NOMO-1 treated with DMSO at 0.1 percent for 48 hours (cell line): ENCODE measurements at regions not wholly inside any gene's neighbourhood (a gene's known extent, or its start where the extent isn't known, plus 50 kb on each side); places are given as distances from the start of the nearest gene placed in this dataset.

Experiments
- DNase-seq: peaks from one replicate; lab custom pipeline; 2025; ENCODE audit not compliant: unreplicated experiment; lab: John Stamatoyannopoulos, UW

- peak; percentile 98 for DNase-seq
Observed at GRCh38 chr2:145258903-145259579, 739.1 kb upstream of the ZEB2 start.

GRCh38 chr2:145257931-145258330, 738.0 kb upstream of the ZEB2 start:
- DNase-seq = no peak

GRCh38 chr2:145256551-145256950, 736.6 kb upstream of the ZEB2 start:
- no peak for DNase-seq

GRCh38 chr2:145254291-145254690, 734.4 kb upstream of the ZEB2 start:
- no peak for DNase-seq

GRCh38 chr2:145253492-145253891, 733.6 kb upstream of the ZEB2 start:
- DNase-seq = no peak

- no peak for DNase-seq
Observed at GRCh38 chr2:145245268-145245870, 725.5 kb upstream of the ZEB2 start.

GRCh38 chr2:145235312-145235711, 715.4 kb upstream of the ZEB2 start:
- peak; percentile 34 for DNase-seq

- DNase-seq = no peak
Observed at GRCh38 chr2:145230546-145230945, 710.6 kb upstream of the ZEB2 start.

- no peak for DNase-seq
Observed at GRCh38 chr2:145228506-145228905, 708.6 kb upstream of the ZEB2 start.

- no peak for DNase-seq
Observed at GRCh38 chr2:145226901-145227300, 707.0 kb upstream of the ZEB2 start.

- DNase-seq = no peak
Observed at GRCh38 chr2:145221516-145221915, 701.6 kb upstream of the ZEB2 start.

GRCh38 chr2:145221032-145221431, 701.1 kb upstream of the ZEB2 start:
- no peak for DNase-seq

GRCh38 chr2:145220496-145220895, 700.6 kb upstream of the ZEB2 start:
- DNase-seq = no peak

GRCh38 chr2:145207884-145208283, 688.0 kb upstream of the ZEB2 start:
- DNase-seq = no peak

GRCh38 chr2:145206496-145207281, 686.8 kb upstream of the ZEB2 start:
- no peak for DNase-seq

- DNase-seq = no peak
Observed at GRCh38 chr2:145203891-145204290, 684.0 kb upstream of the ZEB2 start.

GRCh38 chr2:145199827-145200706, 680.1 kb upstream of the ZEB2 start:
- DNase-seq = no peak

- DNase-seq = no peak
Observed at GRCh38 chr2:145199042-145199441, 679.1 kb upstream of the ZEB2 start.

GRCh38 chr2:145198555-145198954, 678.6 kb upstream of the ZEB2 start:
- DNase-seq = no peak

GRCh38 chr2:145197944-145198343, 678.0 kb upstream of the ZEB2 start:
- DNase-seq = no peak

- no peak for DNase-seq
Observed at GRCh38 chr2:145194673-145195072, 674.8 kb upstream of the ZEB2 start.
